Mononuclear cell (primary cell): ENCODE measurements at regions not wholly inside any gene's neighbourhood (a gene's known extent, or its start where the extent isn't known, plus 50 kb on each side); places are given as distances from the start of the nearest gene placed in this dataset.
"Not testable (repeated sequence)": the region's sequence is repeated elsewhere in the genome, so short reads cannot be mapped to it uniquely, and the experiment has no call there.

ENCODE experiments used
- H3K27me3 ChIP-seq: 2 replicates; pipeline ENCODE4 v1.6.0; 2011; ENCODE audit warnings: low read length, control low read depth; ENCODE audit not compliant: insufficient read depth
- H3K4me1 ChIP-seq: 2 replicates; pipeline ENCODE4 v1.5.1; 2011; ENCODE audit warnings: mild to moderate bottlenecking, low read length, control low read depth; ENCODE audit not compliant: insufficient read depth
- H3K4me3 ChIP-seq: 2 replicates; pipeline ENCODE4 v1.5.1; 2011; ENCODE audit warnings: mild to moderate bottlenecking, low read length, moderate library complexity
- H3K9me3 ChIP-seq: 2 replicates; pipeline ENCODE4 v1.5.1; 2011; ENCODE audit warnings: low read depth, mild to moderate bottlenecking, control low read depth, low read length

DNA sequence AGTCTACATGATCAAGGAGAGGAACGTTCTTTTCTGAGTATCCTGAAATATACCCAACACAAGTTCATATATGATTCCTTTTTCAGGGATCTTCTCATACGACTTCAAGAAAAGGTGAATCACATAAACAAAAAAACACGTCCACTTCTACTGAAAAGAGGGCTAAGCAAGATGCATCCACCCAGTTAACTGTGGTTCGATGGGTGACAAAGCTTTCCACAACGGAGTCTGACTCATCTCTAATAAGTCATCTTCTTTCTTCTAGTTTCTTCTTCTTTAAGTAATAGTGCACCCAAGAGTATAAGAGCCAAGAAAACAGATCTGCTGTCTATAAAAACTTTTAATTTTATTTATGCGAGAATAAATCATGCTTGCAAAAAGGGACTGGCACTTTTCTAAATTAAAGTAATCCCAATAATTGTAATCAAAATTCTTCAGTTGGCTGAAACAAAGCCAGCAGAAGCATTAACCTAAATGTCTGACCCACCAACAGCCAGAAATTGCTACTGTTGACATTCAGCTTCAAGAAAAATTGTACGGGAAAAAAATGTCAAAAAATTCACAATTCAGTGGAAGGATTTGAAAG is 146.9 kb upstream of the ANK3 start:
- Histone ChIP-seq H3K4me3 (no peak overlapping the region), H3K4me1 (no peaks in the 10 kb centered on the region), H3K27me3 (no peaks in the 10 kb centered on the region), H3K9me3 (no peaks in the 10 kb centered on the region)

DNA sequence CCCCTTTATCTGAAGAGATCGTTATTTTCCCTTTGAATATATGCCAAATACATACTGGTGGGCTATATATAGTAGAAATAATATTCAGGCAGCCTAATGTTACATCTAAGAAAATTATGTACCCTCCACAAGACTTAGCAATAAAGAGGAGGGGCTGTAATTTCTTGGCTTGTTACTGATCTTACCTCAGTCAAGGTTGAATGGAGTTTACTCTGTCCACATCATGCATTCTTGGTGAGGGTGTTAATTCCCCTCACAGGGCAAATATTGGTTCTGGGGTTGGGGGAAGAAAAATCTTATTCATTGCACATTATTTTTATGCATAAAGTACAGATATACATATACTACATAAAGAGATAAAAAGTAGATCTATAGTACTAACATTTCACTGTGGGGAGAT is 145.8 kb upstream of the ANK3 start:
- Histone ChIP-seq H3K9me3 (no peaks in the 10 kb centered on the region), H3K4me3 (no peak overlapping the region), H3K4me1 (no peaks in the 10 kb centered on the region), H3K27me3 (no peaks in the 10 kb centered on the region)

DNA sequence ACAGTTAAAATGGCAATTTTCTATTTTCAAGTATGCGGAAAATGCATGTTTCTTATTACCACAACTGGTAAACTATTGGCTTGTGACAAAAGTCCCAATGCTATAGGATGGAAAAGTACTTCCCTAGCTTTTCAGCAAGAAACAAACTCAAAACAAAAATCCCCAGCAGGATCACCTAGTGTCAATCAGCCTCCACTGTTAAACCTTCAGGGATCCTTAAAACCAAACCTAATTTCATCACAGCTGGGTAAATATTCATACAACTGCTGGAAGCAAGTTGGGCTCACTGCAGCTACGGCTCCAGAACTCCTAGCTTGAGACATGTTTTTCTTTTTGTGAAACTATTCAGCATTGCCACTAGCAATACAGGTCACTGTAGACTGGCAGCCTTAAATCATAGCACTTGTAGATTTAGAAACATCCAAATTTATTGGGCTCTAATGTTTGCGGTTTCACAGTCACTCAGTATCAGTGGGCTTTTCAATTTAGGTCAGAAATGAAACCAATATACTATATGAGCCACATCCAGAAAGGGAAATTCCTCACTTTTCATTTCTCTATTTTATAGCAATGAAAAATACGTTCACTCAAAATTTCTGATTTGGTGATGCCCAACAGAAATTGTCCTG is 145.2 kb upstream of the ANK3 start:
- no peaks in the 10 kb centered on the region for H3K4me1 ChIP-seq
- H3K4me3 ChIP-seq = no peak overlapping the region
- H3K9me3 ChIP-seq = no peaks in the 10 kb centered on the region
- no peaks in the 10 kb centered on the region for H3K27me3 ChIP-seq

GRCh38 chr10:60532696-60533468 is 143.2 kb upstream of the ANK3 start:
- no peaks in the 10 kb centered on the region for H3K9me3 ChIP-seq
- H3K27me3 ChIP-seq = no peaks in the 10 kb centered on the region
- no peak overlapping the region for H3K4me3 ChIP-seq
- no peaks in the 10 kb centered on the region for H3K4me1 ChIP-seq

DNA sequence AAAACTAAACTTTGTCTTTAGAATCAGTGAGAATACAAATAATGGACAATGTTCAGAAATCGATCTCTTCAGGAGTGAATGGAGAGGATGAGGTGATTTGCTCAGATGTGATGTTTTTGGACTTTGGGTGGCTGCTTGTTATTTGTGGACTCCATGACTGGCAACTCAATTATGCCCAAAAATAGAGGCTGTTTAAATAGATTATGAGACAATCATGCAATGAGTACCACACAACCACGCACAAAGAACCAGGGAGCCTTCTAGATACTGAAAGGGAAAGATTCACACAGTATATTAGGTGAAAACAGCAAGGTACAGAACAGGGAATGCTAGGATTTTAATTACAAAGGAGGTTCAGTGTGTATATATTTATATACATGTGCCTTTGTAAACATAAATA is 141.3 kb upstream of the ANK3 start:
- Histone ChIP-seq H3K4me1 (no peaks in the 10 kb centered on the region), H3K9me3 (no peaks in the 10 kb centered on the region), H3K4me3 (no peak overlapping the region), H3K27me3 (no peaks in the 10 kb centered on the region)

DNA sequence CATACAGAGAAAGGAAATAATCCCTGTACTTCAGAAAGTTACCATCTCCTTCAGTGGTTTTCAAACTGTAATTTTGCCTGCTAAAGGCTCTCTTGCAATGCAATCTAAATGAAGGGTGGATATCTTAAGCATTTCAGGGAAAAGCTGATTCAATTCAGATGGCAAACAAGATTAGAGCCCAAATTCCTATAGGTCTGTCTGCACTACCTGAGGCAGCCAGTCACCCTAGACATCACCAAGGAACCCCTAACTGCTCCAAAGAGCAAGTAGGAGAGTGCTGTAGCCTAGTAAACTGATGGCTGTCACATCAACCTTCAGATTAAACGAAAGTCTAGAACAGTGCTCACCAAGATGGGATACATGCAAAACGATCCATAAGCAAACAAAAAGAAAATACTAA is 138.0 kb upstream of the ANK3 start:
- Histone ChIP-seq H3K4me1 (no peaks in the 10 kb centered on the region), H3K27me3 (no peaks in the 10 kb centered on the region)

DNA sequence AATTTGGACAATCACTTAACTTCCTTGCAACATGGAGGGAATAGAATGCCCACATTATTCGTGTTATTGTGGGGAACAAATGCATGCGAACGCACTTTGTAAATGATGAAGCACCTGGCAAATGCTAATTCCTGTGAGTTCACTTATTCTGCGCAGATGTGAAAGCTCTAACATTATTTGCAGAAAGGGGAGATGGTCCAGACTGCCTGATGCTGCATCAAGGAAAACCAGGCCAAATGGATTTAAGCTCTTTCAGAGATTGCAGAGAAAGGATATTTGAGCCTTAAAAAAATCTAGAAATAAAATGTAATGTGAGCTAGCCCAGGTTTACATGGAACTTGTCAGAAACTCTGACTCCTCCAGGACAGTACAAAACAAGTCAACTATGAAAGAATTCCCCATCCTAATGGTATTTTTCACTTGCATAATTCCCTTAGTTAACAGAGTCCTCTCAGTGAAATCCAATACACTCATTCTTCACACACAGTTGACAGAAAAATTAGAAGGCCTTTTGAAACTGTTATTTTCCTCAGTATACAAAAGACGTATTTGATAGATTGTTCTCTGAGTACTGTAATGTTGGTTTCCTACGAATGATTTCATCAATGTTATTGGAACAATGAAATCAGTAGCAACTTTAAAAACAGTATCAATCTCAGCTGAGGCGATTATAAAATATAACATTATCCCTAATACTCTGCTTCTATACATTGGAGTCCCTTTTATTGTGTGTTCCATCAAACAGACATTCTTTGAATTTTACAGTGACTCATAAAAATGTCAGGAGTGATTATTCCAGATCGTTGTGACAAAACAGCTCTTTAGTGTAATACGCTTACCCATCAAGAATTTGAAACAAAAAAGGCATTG is 136.3 kb upstream of the ANK3 start:
- Histone ChIP-seq H3K4me1 (no peaks in the 10 kb centered on the region), H3K9me3 (no peaks in the 10 kb centered on the region), H3K27me3 (no peaks in the 10 kb centered on the region), H3K4me3 (no peak overlapping the region)

More for the DNA sequence above, 138.0 kb upstream of the ANK3 start:
- Histone ChIP-seq H3K9me3 (no peaks in the 10 kb centered on the region), H3K4me3 (no peak overlapping the region)

DNA sequence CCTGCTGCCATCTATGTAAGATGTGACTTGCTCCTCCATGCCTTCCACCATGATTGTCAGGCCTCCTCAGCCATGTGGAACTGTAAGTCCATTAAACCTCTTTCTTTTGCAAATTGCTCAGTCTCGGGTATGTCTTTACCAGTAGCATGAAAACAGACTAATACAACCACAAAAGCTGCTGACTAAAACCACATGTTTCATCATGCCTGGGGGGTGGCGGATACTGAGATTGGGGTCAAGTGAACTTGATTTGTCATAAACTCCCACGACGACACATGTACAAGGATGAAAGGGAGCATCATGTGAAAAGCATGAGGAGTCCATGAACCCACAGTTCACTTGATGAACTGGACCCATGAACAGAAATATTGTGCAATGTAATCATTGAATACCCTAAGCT is 134.9 kb upstream of the ANK3 start:
- Histone ChIP-seq H3K4me3 (no peak overlapping the region), H3K9me3 (no peaks in the 10 kb centered on the region), H3K4me1 (no peaks in the 10 kb centered on the region), H3K27me3 (no peaks in the 10 kb centered on the region)

DNA sequence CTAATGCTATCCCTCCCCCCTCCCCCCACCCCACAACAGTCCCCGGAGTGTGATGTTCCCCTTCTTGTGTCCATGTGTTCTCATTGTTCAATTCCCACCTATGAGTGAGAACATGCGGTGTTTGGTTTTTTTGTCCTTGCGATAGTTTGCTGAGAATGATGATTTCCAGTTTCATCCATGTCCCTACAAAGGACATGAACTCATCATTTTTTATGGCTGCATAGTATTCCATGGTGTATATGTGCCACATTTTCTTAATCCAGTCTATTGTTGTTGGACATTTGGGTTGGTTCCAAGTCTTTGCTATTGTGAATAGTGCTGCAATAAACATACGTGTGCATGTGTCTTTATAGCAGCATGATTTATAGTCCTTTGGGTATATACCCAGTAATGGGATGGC is 133.7 kb upstream of the ANK3 start:
- not testable (repeated sequence) for H3K4me1 ChIP-seq, H3K9me3 ChIP-seq, H3K4me3 ChIP-seq, H3K27me3 ChIP-seq

- Histone ChIP-seq H3K4me3 (no peak overlapping the region), H3K9me3 (no peaks in the 10 kb centered on the region), H3K4me1 (no peaks in the 10 kb centered on the region), H3K27me3 (no peaks in the 10 kb centered on the region)
Measured at GRCh38 chr10:60522617-60523016, 132.9 kb upstream of the ANK3 start.

- H3K27me3 ChIP-seq = no peaks in the 10 kb centered on the region
- no peaks in the 10 kb centered on the region for H3K9me3 ChIP-seq
- H3K4me3 ChIP-seq = no peak overlapping the region
- no peaks in the 10 kb centered on the region for H3K4me1 ChIP-seq
Measured at GRCh38 chr10:60521974-60522405, 132.3 kb upstream of the ANK3 start.

DNA sequence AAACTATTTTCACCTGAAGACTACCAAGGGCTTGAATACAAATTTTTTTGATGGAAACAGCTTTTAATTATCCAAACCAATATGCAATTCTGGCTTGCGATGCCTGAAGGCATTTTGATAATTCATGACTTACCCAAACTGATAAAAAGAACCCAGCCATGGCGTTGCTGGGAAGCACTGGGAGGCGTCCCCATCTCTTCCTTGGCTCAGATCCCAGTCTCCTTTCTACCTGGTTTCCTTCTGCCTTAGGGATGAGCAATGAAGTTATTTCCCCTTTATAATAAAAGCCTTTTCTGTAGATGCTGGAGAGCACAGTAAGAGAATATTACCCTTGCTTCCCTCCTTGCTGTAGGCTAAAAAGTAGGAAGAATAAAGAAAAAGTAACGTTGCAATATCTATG is 129.1 kb upstream of the ANK3 start:
- H3K27me3 ChIP-seq = no peaks in the 10 kb centered on the region
- no peaks in the 10 kb centered on the region for H3K4me1 ChIP-seq
- no peak overlapping the region for H3K4me3 ChIP-seq
- no peaks in the 10 kb centered on the region for H3K9me3 ChIP-seq

- H3K4me3 ChIP-seq = no peak overlapping the region
- H3K4me1 ChIP-seq = no peaks in the 10 kb centered on the region
- no peaks in the 10 kb centered on the region for H3K27me3 ChIP-seq
- H3K9me3 ChIP-seq = no peaks in the 10 kb centered on the region
Measured at GRCh38 chr10:60517805-60518204, 128.1 kb upstream of the ANK3 start.

- Histone ChIP-seq H3K4me1 (no peaks in the 10 kb centered on the region), H3K9me3 (no peaks in the 10 kb centered on the region), H3K27me3 (no peaks in the 10 kb centered on the region), H3K4me3 (no peak overlapping the region)
Measured at GRCh38 chr10:60513281-60513680, 123.6 kb upstream of the ANK3 start.
